CD4-positive, alpha-beta T cell treated with Interleukin-4 for 1 hour (primary cell): ENCODE measurements at regions not wholly inside any gene's neighbourhood (a gene's known extent, or its start where the extent isn't known, plus 50 kb on each side); places are given as distances from the start of the nearest gene placed in this dataset.

Source experiments
- DNase-seq, 2 donors: peaks; one replicate each; pipeline ENCODE4 v3.0.0-alpha.2; 2020 to 2022

GRCh38 chr9:79237861-79238260 lies 333.9 kb upstream of the TLE4 start:
- no peak for DNase-seq

- no peak for DNase-seq
These were observed 331.0 kb upstream of the TLE4 start for GRCh38 chr9:79240774-79241173.

GRCh38 chr9:79242489-79242888 lies 329.3 kb upstream of the TLE4 start:
- no peak for DNase-seq

GRCh38 chr9:79246170-79246569 lies 325.6 kb upstream of the TLE4 start:
- DNase-seq = no peak

GRCh38 chr9:79247021-79247420 lies 324.7 kb upstream of the TLE4 start:
- DNase-seq = no peak

GRCh38 chr9:79250806-79251205 lies 321.0 kb upstream of the TLE4 start:
- DNase-seq = no peak

- DNase-seq = no peak
These were observed 316.7 kb upstream of the TLE4 start for GRCh38 chr9:79254900-79255650.

GRCh38 chr9:79255651-79256260 lies 316.0 kb upstream of the TLE4 start:
- no peak for DNase-seq

- DNase-seq = no peak
These were observed 315.0 kb upstream of the TLE4 start for GRCh38 chr9:79256691-79257213.

GRCh38 chr9:79257228-79257781 lies 314.5 kb upstream of the TLE4 start:
- DNase-seq = no peak

GRCh38 chr9:79257790-79258351 lies 313.9 kb upstream of the TLE4 start:
- no peak for DNase-seq

GRCh38 chr9:79259858-79260257 lies 311.9 kb upstream of the TLE4 start:
- no peak for DNase-seq

GRCh38 chr9:79263628-79264027 lies 308.1 kb upstream of the TLE4 start:
- no peak for DNase-seq

- DNase-seq = no peak
These were observed 307.7 kb upstream of the TLE4 start for GRCh38 chr9:79264041-79264440.

- DNase-seq = no peak
These were observed 307.0 kb upstream of the TLE4 start for GRCh38 chr9:79264511-79265355.

- DNase-seq = no peak
These were observed 304.8 kb upstream of the TLE4 start for GRCh38 chr9:79266986-79267385.

- DNase-seq = no peak
These were observed 303.0 kb upstream of the TLE4 start for GRCh38 chr9:79268806-79269205.

- no peak for DNase-seq
These were observed 298.5 kb upstream of the TLE4 start for GRCh38 chr9:79273311-79273710.

- DNase-seq = no peak
These were observed 292.4 kb upstream of the TLE4 start for GRCh38 chr9:79279356-79279755.

- no peak for DNase-seq
These were observed 291.1 kb upstream of the TLE4 start for GRCh38 chr9:79280691-79281090.

- DNase-seq = no peak
These were observed 287.7 kb upstream of the TLE4 start for GRCh38 chr9:79284081-79284480.

- no peak for DNase-seq
These were observed 284.6 kb upstream of the TLE4 start for GRCh38 chr9:79286992-79287707.
